ENCODE measurements at regions not wholly inside any gene's neighbourhood (a gene's known extent, or its start where the extent isn't known, plus 50 kb on each side); places are given as distances from the start of the nearest gene placed in this dataset.
"Not testable (repeated sequence)": the region's sequence is repeated elsewhere in the genome, so short reads cannot be mapped to it uniquely, and the experiment has no call there.

- no peak for DNase-seq
These were observed 261.9 kb downstream of the KCNRG start for GRCh38 chr13:50277127-50277526.

- DNase-seq: no peak
These were observed 262.7 kb downstream of the KCNRG start for GRCh38 chr13:50277906-50278305.

GRCh38 chr13:50280441-50280937 is 265.2 kb downstream of the KCNRG start:
- no peak for DNase-seq

GRCh38 chr13:50282016-50282415 is 266.8 kb downstream of the KCNRG start:
- no peak for DNase-seq

- DNase-seq: no peak
These were observed 267.8 kb downstream of the KCNRG start for GRCh38 chr13:50283017-50283416.

- DNase-seq: no peak
These were observed 269.3 kb downstream of the KCNRG start for GRCh38 chr13:50284540-50284939.

GRCh38 chr13:50285283-50285682 is 270.0 kb downstream of the KCNRG start:
- DNase-seq: no peak

- DNase-seq: no peak
These were observed 271.1 kb downstream of the KCNRG start for GRCh38 chr13:50286324-50286723.

GRCh38 chr13:50290186-50290585 is 274.9 kb downstream of the KCNRG start:
- DNase-seq: no peak

- DNase-seq: no peak
These were observed 276.4 kb downstream of the KCNRG start for GRCh38 chr13:50291611-50292010.

- no peak for DNase-seq
These were observed 276.8 kb downstream of the KCNRG start for GRCh38 chr13:50292081-50292480.

GRCh38 chr13:50294425-50294824 is 279.2 kb downstream of the KCNRG start:
- not testable (repeated sequence) for DNase-seq

GRCh38 chr13:50299546-50300249 is 284.5 kb downstream of the KCNRG start:
- DNase-seq: no peak

GRCh38 chr13:50303963-50304721 is 288.9 kb downstream of the KCNRG start:
- no peak for DNase-seq

GRCh38 chr13:50306156-50306555 is 290.9 kb downstream of the KCNRG start:
- no peak for DNase-seq

- DNase-seq: no peak
These were observed 294.1 kb downstream of the KCNRG start for GRCh38 chr13:50309318-50309717.

GRCh38 chr13:50309882-50310594 is 294.8 kb downstream of the KCNRG start:
- no peak for DNase-seq

GRCh38 chr13:50310734-50311133 is 295.5 kb downstream of the KCNRG start:
- no peak for DNase-seq

- DNase-seq: no peak
These were observed 303.6 kb downstream of the KCNRG start for GRCh38 chr13:50318887-50319286.

- DNase-seq: no peak
These were observed 304.5 kb downstream of the KCNRG start for GRCh38 chr13:50319635-50320255.

- DNase-seq: no peak
These were observed 305.1 kb downstream of the KCNRG start for GRCh38 chr13:50320271-50320862.

- no peak for DNase-seq
These were observed 306.8 kb downstream of the KCNRG start for GRCh38 chr13:50322006-50322405.

Measured in cerebellar nuclear complex (tissue), 1 donor.